ENCODE measurements at regions not wholly inside any gene's neighbourhood (a gene's known extent, or its start where the extent isn't known, plus 50 kb on each side); places are given as distances from the start of the nearest gene placed in this dataset.

DNA sequence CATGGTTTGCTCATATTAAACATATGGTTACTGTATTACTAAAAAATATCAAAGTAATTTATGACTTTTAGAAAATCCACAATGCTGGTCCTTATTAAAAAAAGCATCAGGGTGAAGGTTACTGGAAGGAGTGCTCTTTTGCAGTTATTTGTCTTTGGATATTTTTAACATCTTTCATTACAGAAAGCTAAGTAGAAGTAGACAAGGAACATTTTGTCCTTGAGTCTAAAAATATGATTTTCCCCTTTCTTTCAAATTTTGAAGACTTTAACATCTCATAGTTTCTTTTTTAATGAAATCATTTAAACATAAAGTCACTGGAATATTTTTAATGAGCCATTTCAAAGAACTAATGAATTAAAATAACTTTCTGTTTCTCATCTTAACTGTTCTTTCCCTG, 110.1 kb upstream of the TNS3 start:
- DNase-seq (ENCODE audit: low read depth in 2 of 2), result no peak

GRCh38 chr7:47690902-47691558, 109.1 kb upstream of the TNS3 start:
- DNase-seq (ENCODE audit: low read depth in 2 of 2), result peak in 1 of 2 donors; percentile 36

DNA sequence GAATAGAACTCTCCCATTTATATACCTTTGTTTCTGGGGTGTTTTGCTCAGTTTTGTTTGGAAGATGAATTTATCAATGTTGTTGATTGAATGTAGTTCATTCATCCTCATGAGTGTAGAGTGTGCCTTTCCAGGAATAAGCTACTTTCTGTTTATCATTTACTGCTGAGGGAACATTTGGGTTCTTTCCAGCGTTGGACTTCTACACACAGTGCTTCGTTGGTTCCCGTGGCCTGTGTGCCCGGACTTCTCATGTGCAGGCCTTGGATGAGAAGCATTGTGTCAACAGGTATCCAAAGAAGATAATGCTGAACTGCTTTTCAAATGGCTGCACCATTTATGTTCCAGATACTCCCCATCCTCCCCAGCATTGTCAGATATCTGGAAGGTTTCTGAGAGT, 107.6 kb upstream of the TNS3 start:
- DNase-seq (ENCODE audit: low read depth in 2 of 2), result no peak

GRCh38 chr7:47688311-47689100, 106.6 kb upstream of the TNS3 start:
- no peak for DNase-seq (ENCODE audit: low read depth in 2 of 2)

- DNase-seq (ENCODE audit: low read depth in 2 of 2), result no peak
These were observed 103.9 kb upstream of the TNS3 start for GRCh38 chr7:47685712-47686376.

DNA sequence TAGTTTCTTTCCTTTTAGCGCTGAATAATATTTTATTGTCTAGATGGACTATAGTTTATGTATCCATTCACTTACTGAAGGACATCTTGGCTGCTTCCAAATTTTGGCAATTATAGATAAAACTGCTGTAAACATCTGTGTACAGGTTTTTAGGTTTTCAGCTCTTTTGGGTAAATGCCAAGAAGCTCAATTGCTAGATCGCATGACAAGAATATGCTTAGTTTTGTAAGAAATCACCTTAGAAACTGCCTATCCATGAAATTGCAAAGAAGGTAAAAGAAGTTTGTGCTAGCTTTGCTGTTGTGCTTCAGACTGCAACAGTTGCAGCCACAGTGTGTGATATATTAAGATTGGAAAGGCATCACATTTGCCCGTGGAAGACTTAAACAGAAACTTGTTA, 103.2 kb upstream of the TNS3 start:
- no peak for DNase-seq (ENCODE audit: low read depth in 2 of 2)

DNA sequence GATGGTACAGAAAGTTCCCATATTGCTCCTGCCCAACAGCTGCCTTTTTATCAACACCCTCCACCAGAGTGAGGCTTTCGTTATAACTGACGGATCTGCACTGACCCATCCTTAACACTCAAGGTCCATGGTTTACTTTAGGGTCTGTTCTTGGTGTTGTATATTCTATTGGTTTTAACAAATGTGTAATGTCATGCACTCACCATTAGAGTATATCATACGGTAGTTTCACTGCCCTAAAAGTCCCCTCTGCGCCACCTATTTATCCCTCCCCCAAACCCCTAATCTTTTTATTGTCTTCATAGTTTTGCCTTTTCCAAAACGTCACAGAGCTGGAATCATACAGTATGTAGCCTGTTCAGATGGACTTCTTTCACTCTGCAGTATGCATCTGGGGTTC, 102.8 kb upstream of the TNS3 start:
- DNase-seq (ENCODE audit: low read depth in 2 of 2), result no peak

DNA sequence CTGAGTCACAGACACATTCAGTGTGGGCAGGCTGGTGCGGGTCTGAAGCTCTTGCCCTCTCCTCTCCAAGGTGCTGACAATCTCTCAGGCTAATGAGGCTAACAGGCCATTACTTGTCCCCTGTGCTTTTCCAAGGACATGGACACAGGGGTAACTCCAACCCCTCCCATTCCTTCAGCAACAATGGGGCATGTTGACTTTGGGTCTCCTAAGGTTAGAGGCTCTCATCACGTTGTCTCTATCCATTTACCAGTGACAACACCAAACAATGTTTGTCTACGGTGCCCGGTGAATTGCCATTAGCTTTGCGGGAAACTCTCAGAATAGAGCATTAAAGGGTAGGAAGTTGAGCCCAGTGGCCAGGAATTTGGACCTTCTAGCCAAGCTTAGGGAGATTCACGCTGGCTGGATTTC, 101.6 kb upstream of the TNS3 start:
- DNase-seq (ENCODE audit: low read depth in 2 of 2), result no peak

- DNase-seq (ENCODE audit: low read depth in 2 of 2), result no peak
These were observed 101.0 kb upstream of the TNS3 start for GRCh38 chr7:47682874-47683273.

DNA sequence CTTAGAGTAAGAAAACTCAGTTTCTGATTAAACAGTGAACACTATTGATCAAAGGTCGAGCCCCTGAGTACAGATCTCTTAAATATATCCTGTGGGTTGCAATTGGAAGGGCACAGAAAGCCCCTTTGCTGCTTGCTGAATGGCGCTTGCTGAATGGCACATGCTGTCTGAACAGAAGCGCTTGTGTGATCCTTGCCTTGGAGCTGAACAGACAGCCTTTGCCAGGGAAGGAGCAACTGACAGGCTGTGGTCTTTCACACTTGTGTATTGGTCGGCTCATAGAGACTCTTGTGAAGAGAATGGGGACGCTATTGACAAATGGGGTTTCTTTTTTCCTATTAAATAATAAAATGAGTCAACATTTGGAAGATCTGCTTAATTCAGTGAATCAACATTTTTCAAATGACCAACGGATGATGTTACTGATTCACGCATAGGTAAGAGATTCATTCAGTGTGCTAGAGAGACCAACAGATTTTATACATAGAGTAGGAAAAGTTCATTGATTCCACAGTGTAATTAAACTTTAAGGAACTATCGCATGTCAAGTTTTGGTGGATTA, 99.4 kb upstream of the TNS3 start:
- no peak for DNase-seq (ENCODE audit: low read depth in 2 of 2)

DNA sequence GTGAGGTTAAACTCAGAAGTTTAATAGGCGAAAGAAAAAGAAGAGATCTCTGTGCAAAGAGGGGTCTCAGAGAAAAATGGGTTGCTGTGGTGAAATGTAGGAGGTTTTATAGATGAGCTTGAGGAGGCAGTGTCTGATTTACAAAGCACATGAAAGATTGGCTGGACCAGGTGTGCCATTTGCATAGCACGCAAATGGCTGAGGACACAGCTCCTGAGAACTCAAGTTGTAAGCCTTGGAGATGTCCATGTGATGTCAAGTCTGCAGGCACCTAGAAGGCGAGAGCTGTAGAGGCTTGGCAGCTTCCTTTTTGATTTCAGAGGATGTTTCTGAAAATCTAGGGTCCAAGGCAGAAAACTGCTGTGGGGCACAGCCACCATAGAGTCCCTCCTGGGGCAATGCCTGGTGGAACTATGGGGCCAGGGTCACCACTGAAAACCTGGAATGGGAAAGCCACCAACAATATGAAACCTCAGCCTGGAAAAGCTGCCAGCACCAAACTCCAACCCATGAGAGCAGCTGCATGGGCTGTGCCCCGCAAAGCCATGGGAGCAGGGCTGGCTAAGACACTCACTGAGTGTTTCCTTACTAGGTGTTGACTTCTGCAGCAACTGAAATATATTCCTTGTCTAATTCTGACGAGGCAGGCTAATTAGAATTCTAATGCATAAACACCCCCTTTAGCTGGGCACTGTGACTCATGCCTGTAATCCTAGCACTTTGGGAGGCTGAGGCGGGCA, 96.9 kb upstream of the TNS3 start:
- DNase-seq (ENCODE audit: low read depth in 2 of 2), result no peak

DNA sequence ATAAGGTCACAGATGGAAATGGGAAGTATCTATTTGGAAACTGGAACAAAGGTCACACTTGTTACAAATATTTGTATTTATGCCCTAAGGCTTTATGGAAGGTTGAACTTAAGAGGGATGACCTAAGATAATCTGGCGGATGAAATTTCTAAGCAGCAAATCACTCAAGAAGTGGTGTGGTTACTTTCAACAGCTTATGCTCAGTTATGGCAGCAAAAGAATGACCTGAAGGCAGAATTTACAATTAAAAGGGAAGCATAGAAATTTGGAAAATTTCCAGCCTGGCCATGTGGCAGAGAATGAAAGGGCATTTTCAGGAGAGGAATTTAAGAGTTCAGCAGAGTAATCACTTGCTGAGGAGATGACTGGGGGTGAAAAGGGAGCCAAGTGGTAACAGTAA, 95.8 kb upstream of the TNS3 start:
- no peak for DNase-seq (ENCODE audit: low read depth in 2 of 2)

- no peak for DNase-seq (ENCODE audit: low read depth in 2 of 2)
These were observed 95.2 kb upstream of the TNS3 start for GRCh38 chr7:47677093-47677492.

- DNase-seq (ENCODE audit: low read depth in 2 of 2), result no peak
These were observed 91.1 kb upstream of the TNS3 start for GRCh38 chr7:47672977-47673381.

GRCh38 chr7:47672271-47672791, 90.4 kb upstream of the TNS3 start:
- DNase-seq (ENCODE audit: low read depth in 2 of 2), result no peak

DNA sequence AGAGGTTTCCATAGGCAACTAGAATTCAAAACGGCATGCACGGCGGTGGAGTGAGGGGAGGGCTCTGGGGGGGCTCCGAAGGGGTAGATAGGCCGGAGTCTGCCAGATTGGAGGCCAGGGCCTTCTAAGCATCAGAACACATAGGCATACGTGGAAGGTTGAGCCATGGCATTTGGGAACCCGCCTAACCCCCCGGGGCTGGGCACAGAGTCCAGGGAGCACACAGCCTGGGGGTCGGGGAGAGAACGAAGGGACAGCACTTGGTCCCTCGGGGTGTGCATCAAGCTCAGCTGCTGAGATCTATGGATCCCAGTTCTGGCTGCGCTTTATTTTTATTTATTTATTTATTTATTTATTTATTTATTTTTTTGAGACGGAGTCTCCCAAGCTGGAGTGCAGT, 89.4 kb upstream of the TNS3 start:
- no peak for DNase-seq (ENCODE audit: low read depth in 2 of 2)

DNA sequence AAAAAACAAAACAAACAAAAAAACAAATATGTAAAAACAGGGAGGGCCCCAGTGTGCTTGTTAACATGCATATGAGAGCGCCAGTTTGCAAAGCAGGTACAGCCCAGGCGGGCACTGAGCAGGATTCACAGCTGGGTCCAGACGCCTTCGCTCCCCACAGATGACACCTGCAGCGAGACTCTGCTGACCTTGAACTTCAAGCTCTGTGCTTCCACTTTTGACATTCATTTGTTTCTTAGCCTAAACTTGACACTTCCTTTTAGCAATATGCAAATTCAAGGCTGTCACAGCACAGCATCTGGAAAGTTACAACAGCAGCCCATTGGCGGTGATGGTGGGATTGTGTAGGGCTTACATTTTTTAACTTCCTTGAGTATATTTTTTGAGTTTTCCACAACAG, 88.8 kb upstream of the TNS3 start:
- DNase-seq (ENCODE audit: low read depth in 2 of 2), result no peak

GRCh38 chr7:47669901-47670384, 88.0 kb upstream of the TNS3 start:
- no peak for DNase-seq (ENCODE audit: low read depth in 2 of 2)

GRCh38 chr7:47669178-47669891, 87.4 kb upstream of the TNS3 start:
- DNase-seq (ENCODE audit: low read depth in 2 of 2), result peak; percentile 51 to 92

DNA sequence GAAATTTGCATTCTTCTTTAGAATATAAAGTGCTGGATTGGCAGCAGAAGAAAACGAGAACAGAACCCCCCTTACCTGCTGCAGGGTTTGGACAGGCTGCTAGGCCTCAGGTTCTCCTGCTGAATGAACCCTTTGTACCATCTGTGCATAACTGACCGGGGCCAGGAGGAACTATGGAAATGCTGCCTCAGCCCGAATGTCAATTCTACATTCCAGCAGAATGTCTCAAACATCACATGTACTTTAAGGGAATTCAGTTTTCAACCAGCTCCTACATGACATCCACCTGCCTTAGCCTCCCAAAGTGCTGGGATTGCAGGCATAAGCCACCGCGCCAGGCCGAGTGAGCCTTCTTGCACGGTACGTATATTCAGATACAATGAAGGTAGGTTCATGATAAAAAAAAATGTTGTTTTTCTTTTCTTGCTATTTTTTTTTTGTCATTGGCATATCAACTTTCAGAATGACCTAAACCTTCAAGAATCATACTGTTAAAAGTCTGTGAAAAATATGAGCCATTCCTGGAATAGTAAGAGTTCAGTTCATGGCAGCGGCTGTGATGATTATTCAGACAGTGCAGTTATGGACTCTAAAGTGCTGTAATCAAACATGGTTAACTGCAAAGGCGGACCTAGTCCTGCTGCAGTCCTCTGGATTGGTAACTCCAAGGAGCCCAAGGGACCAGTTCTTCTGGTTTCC, 84.4 kb upstream of the TNS3 start:
- no peak for DNase-seq (ENCODE audit: low read depth in 2 of 2)
